ENCODE measurements at regions not wholly inside any gene's neighbourhood (a gene's known extent, or its start where the extent isn't known, plus 50 kb on each side); places are given as distances from the start of the nearest gene placed in this dataset.

DNA sequence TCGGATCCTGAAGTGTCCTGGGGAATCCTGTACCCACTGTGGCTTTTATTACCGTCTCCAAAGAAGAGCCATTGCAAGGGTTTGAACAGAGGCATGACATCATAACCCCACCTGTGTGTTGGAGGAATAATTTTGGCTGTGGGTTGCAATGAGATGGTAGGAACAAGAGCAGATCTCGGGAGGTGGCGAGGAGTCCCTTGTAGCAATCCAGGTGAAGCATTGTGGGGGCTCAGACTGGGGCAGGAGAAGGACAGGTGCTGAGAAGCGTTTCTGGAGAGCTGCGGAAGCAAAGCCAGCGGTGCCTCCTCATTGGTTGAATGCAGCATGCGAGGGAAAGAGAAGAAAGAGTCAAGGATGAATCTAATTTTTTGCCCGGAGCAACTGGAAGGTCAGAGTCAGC, 382.4 kb downstream of the EFNB2 start:
- TF ChIP-seq, protein P1, sequence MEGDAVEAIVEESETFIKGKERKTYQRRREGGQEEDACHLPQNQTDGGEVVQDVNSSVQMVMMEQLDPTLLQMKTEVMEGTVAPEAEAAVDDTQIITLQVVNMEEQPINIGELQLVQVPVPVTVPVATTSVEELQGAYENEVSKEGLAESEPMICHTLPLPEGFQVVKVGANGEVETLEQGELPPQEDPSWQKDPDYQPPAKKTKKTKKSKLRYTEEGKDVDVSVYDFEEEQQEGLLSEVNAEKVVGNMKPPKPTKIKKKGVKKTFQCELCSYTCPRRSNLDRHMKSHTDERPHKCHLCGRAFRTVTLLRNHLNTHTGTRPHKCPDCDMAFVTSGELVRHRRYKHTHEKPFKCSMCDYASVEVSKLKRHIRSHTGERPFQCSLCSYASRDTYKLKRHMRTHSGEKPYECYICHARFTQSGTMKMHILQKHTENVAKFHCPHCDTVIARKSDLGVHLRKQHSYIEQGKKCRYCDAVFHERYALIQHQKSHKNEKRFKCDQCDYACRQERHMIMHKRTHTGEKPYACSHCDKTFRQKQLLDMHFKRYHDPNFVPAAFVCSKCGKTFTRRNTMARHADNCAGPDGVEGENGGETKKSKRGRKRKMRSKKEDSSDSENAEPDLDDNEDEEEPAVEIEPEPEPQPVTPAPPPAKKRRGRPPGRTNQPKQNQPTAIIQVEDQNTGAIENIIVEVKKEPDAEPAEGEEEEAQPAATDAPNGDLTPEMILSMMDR (IDR thresholded peaks at IDR 0.05; ENCODE audit: low read depth, low read length): no peak
- no peak for TF ChIP-seq POLR2A (IDR thresholded peaks at IDR 0.05; ENCODE audit: extremely low read depth, insufficient read length)

Data from NB4 (cell line).